ENCODE measurements at regions not wholly inside any gene's neighbourhood (a gene's known extent, or its start where the extent isn't known, plus 50 kb on each side); places are given as distances from the start of the nearest gene placed in this dataset.
"Not testable (repeated sequence)": the region's sequence is repeated elsewhere in the genome, so short reads cannot be mapped to it uniquely, and the experiment has no call there.

GRCh38 chr3:40907907-40908465 is 291.3 kb upstream of the CTNNB1 start:
- TF ChIP-seq ZNF76 (CRISPR knock-in tag; IDR thresholded peaks at IDR 0.05; ENCODE audit: borderline replicate concordance); UBTF (IDR thresholded peaks at IDR 0.05; ENCODE audit: borderline replicate concordance in 1 of 2, low read depth in 2 of 2, low read length in 2 of 2); CTCF (IDR thresholded peaks at IDR 0.05 in 2 of 3, conservative IDR thresholded peaks at IDR 0.05 in 1 of 3; ENCODE audit: insufficient read depth in 2 of 3, low read depth in 1 of 3, low read length in 3 of 3); HDGF (IDR thresholded peaks at IDR 0.05); SIRT6 (IDR thresholded peaks at IDR 0.05; ENCODE audit: low read depth, low read length); RERE (CRISPR knock-in tag; IDR thresholded peaks at IDR 0.05; ENCODE audit: borderline replicate concordance); MXI1 (IDR thresholded peaks at IDR 0.05; ENCODE audit: low read depth, low read length): not testable (repeated sequence)
